Pancreas (tissue), 10 donors: ENCODE measurements at regions not wholly inside any gene's neighbourhood (a gene's known extent, or its start where the extent isn't known, plus 50 kb on each side); places are given as distances from the start of the nearest gene placed in this dataset.
A peak's percentile ranks its signal among the peaks of the same experiment; 100 is the strongest.

Source experiments
- ATAC-seq, 4 donors: fragments of 200-7000 bp; cut with Tn5 transposase; one replicate each; pipeline versions ENCODE4 v1.8.0 to v1.9.1; 2020; ENCODE audit warnings: mild to moderate bottlenecking in 4 of 4, moderate library complexity in 4 of 4
- DNase-seq, 6 donors: peaks; one replicate each; pipeline ENCODE4 v3.0.0-alpha.2; 2020
- FAIRE-seq: peaks from 2 replicates; lab custom pipeline; 2012; peaks lifted over from hg19 to GRCh38; lab: Jason Lieb, UNC
- H3K27ac ChIP-seq, 4 donors: fragments of 200-600 bp; sonication (generic); 1 replicate in 3 of 4; 2 replicates in 1 of 4; pipeline versions ENCODE4 v1.5.0 to v1.8.0; 2020
- H3K27me3 ChIP-seq, 4 donors: fragments of 200-600 bp; one replicate each; pipeline ENCODE4 v1.8.0; 2021
- H3K36me3 ChIP-seq, 3 donors: fragments of 200-600 bp; sonication (generic) in 1 of 3; one replicate each; pipeline versions ENCODE4 v1.5.0 to v1.8.0; 2020 to 2021
- H3K4me1 ChIP-seq, 3 donors: fragments of 200-600 bp; one replicate each; pipeline ENCODE4 v1.8.0; 2021
- H3K4me3 ChIP-seq, 4 donors: fragments of 200-600 bp; sonication (generic) in 2 of 4; one replicate each; pipeline versions ENCODE4 v1.5.0 to v1.8.0; 2020 to 2021
- H3K9me3 ChIP-seq, 4 donors: fragments of 200-600 bp; one replicate each; pipeline ENCODE4 v1.8.0; 2021
- CTCF ChIP-seq, 4 donors: fragments of 200-600 bp; sonication (generic) in 3 of 4; IDR thresholded peaks; one replicate each; pipeline versions ENCODE4 v1.5.0 to v1.8.0; 2021; ENCODE audit warnings: antibody characterized with exemption in 4 of 4
- WGBS, 2 donors: extraction: QIAGEN DNeasy Blood & Tissue Kit; methylation state at CpG; one replicate each; pipeline ENCODE4 v1.1.7; 2013; 5-methylcytosine and 5-hydroxymethylcytosine counted together
- intact Hi-C, 3 donors: fragments of 100-400 bp; cut with DNase I; formaldehyde crosslinking; loops; one replicate each; pipeline versions ENCODE4 v1.11.1 to v1.14.2; 2022
- donor health status: healthy with polysubstance abuse.
- donor health status: DM: no; HTN: no; CAD: no; lungs with moderate emphysema.
- donor health status: DM: no; HTN: no; CAD: no.
- donor health status: control.
- donor health status: control.
- donor health status: Bipolar disorder and iron deficiency.
- donor health status: DM: yes; HTN: yes; CAD: no.
- donor health status: DM: no; HTN: no; CAD: no.
- donor health status: DM: no; HTN: no; CAD: no.
- donor health status: DM: yes; HTN: yes; CAD: no.

GRCh38 chr1:3976821-3977220, 76.7 kb upstream of the C1orf174 start:
- Histone ChIP-seq H3K9me3 (no peaks in the 10 kb centered on the region), H3K4me3 (no peak overlapping the region), H3K27me3 (no peaks in the 10 kb centered on the region), H3K27ac (no peak overlapping the region), H3K36me3 (no peaks in the 10 kb centered on the region), H3K4me1 (no peaks in the 10 kb centered on the region)
- DNase-seq: no peak
- intact Hi-C loops: no loop called here
- no peak for FAIRE-seq
- no peak for ATAC-seq
- 72 to 82% methylated on average over 23 of the region's 23 CpGs for WGBS, 2 donors
- no peak for TF ChIP-seq CTCF (IDR thresholded peaks at IDR 0.05)

- FAIRE-seq: no peak
These were observed 78.3 kb upstream of the C1orf174 start for GRCh38 chr1:3978196-3978989.

GRCh38 chr1:3978990-3979325, 78.9 kb upstream of the C1orf174 start:
- FAIRE-seq (no peak), ATAC-seq (no peak), DNase-seq (no peak)
- Histone ChIP-seq H3K27me3 (no peaks in the 10 kb centered on the region), H3K9me3 (no peaks in the 10 kb centered on the region), H3K4me3 (no peak overlapping the region), H3K36me3 (no peaks in the 10 kb centered on the region), H3K4me1 (no peaks in the 10 kb centered on the region), H3K27ac (no peak overlapping the region)
- intact Hi-C loops: no loop called here
- no peak for TF ChIP-seq CTCF (IDR thresholded peaks at IDR 0.05)
- WGBS, 2 donors: 34 to 46% methylated on average over 9 of the region's 9 CpGs

More at GRCh38 chr1:3978196-3978989, 78.3 kb upstream of the C1orf174 start:
- H3K9me3 ChIP-seq: no peaks in the 10 kb centered on the region
- no peak for DNase-seq
- ATAC-seq: no peak
- WGBS, 2 donors: 68 to 77% methylated on average over 23 of the region's 23 CpGs
- no peak overlapping the region for H3K4me3 ChIP-seq
- H3K4me1 ChIP-seq: no peaks in the 10 kb centered on the region
- intact Hi-C loops: no loop called here
- H3K36me3 ChIP-seq: no peaks in the 10 kb centered on the region
- no peak overlapping the region for H3K27ac ChIP-seq
- TF ChIP-seq CTCF (IDR thresholded peaks at IDR 0.05): no peak
- H3K27me3 ChIP-seq: no peaks in the 10 kb centered on the region

- intact Hi-C loops: no loop called here
- Histone ChIP-seq H3K36me3 (no peaks in the 10 kb centered on the region), H3K27ac (no peak overlapping the region), H3K9me3 (no peaks in the 10 kb centered on the region), H3K4me1 (no peaks in the 10 kb centered on the region), H3K27me3 (no peaks in the 10 kb centered on the region), H3K4me3 (no peak overlapping the region)
- no peak for TF ChIP-seq CTCF (IDR thresholded peaks at IDR 0.05)
- FAIRE-seq (no peak), DNase-seq (no peak), ATAC-seq (no peak)
- 48 to 54% methylated on average over 5 of the region's 5 CpGs for WGBS, 2 donors
These were observed 81.2 kb upstream of the C1orf174 start for GRCh38 chr1:3981261-3981660.

- DNase-seq: peak in 1 of 6 donors; percentile 22
- FAIRE-seq: no peak
- no peaks in the 10 kb centered on the region for H3K4me1 ChIP-seq
- H3K27me3 ChIP-seq: no peaks in the 10 kb centered on the region
- H3K9me3 ChIP-seq: no peaks in the 10 kb centered on the region
- no peak overlapping the region for H3K27ac ChIP-seq
- intact Hi-C loops: no loop called here
- no peak overlapping the region for H3K4me3 ChIP-seq
- ATAC-seq: peak in 2 of 4 donors; percentile 26 to 52
- no peak for TF ChIP-seq CTCF (IDR thresholded peaks at IDR 0.05)
- no peaks in the 10 kb centered on the region for H3K36me3 ChIP-seq
- 34 to 37% methylated on average over 12 of the region's 12 CpGs for WGBS, 2 donors
These were observed 81.9 kb upstream of the C1orf174 start for GRCh38 chr1:3981746-3982505.
